ENCODE measurements at regions not wholly inside any gene's neighbourhood (a gene's known extent, or its start where the extent isn't known, plus 50 kb on each side); places are given as distances from the start of the nearest gene placed in this dataset.

DNA sequence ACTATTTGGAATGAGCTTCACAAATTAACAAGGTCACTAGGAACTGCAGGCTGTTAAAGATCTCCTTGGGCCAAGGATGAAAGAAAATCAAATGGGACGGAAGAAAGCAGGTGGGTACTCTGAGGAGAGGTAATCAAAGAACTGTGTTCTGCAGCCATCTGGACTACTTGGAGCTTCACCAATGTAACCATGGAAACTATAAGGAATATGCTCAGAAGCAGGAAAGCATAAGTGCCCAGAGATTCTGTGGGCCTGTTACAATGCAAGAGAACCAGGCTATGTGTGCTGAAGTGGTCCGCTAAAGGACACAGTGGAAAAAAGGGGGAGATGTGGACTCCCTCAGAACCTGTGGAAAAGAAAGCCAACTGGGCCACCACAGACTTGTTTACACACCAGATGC, 238.5 kb downstream of the PTGER3 start:
- TF ChIP-seq TAF1 (IDR thresholded peaks at IDR 0.05; ENCODE audit: low read depth) (no peak), EP300 (IDR thresholded peaks at IDR 0.05; ENCODE audit: borderline replicate concordance) (no peak), ZBTB7A (IDR thresholded peaks at IDR 0.05; ENCODE audit: low read depth) (no peak), YY1 (IDR thresholded peaks at IDR 0.05; ENCODE audit: low read depth) (no peak), TEAD4 (IDR thresholded peaks at IDR 0.05) (no peak), FOXM1 (IDR thresholded peaks at IDR 0.05; ENCODE audit: borderline replicate concordance, low read depth) (no peak), NFIC (IDR thresholded peaks at IDR 0.05) (no peak), CREB1 (IDR thresholded peaks at IDR 0.05; ENCODE audit: low read depth) (no peak), RAD21 (IDR thresholded peaks at IDR 0.05; ENCODE audit: low read depth) (no peak), EGR1 (IDR thresholded peaks at IDR 0.05) (no peak), CEBPB (IDR thresholded peaks at IDR 0.05) (no peak), TCF12 (IDR thresholded peaks at IDR 0.05; ENCODE audit: low read depth) (no peak)
- TF ChIP-seq, protein P1, sequence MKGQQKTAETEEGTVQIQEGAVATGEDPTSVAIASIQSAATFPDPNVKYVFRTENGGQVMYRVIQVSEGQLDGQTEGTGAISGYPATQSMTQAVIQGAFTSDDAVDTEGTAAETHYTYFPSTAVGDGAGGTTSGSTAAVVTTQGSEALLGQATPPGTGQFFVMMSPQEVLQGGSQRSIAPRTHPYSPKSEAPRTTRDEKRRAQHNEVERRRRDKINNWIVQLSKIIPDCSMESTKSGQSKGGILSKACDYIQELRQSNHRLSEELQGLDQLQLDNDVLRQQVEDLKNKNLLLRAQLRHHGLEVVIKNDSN (IDR thresholded peaks at IDR 0.05), result no peak
- TF ChIP-seq, protein P2, sequence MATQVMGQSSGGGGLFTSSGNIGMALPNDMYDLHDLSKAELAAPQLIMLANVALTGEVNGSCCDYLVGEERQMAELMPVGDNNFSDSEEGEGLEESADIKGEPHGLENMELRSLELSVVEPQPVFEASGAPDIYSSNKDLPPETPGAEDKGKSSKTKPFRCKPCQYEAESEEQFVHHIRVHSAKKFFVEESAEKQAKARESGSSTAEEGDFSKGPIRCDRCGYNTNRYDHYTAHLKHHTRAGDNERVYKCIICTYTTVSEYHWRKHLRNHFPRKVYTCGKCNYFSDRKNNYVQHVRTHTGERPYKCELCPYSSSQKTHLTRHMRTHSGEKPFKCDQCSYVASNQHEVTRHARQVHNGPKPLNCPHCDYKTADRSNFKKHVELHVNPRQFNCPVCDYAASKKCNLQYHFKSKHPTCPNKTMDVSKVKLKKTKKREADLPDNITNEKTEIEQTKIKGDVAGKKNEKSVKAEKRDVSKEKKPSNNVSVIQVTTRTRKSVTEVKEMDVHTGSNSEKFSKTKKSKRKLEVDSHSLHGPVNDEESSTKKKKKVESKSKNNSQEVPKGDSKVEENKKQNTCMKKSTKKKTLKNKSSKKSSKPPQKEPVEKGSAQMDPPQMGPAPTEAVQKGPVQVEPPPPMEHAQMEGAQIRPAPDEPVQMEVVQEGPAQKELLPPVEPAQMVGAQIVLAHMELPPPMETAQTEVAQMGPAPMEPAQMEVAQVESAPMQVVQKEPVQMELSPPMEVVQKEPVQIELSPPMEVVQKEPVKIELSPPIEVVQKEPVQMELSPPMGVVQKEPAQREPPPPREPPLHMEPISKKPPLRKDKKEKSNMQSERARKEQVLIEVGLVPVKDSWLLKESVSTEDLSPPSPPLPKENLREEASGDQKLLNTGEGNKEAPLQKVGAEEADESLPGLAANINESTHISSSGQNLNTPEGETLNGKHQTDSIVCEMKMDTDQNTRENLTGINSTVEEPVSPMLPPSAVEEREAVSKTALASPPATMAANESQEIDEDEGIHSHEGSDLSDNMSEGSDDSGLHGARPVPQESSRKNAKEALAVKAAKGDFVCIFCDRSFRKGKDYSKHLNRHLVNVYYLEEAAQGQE (IDR thresholded peaks at IDR 0.05; ENCODE audit: low read depth), result no peak
- TF ChIP-seq, protein P3, sequence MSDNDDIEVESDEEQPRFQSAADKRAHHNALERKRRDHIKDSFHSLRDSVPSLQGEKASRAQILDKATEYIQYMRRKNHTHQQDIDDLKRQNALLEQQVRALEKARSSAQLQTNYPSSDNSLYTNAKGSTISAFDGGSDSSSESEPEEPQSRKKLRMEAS (IDR thresholded peaks at IDR 0.05), result no peak

DNA sequence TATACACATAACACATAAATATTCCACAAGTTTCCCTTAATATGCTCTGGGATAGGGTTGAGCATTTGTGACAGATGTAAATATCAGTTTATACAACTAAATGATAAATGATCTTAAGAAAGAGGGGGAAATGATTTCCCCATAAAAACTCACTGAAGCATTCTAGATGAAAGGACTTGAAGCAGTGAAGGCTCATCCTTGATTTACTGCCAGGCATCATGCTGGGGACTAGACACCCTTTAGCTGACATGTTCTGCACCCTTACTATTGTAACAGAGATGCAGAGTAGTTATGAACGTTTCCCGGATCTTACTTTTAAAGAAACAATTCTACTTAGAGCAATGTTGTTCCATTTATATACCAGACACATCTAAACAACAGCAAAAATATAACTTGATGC, 235.8 kb downstream of the PTGER3 start:
- TF ChIP-seq RAD21 (IDR thresholded peaks at IDR 0.05; ENCODE audit: low read depth) (no peak), EGR1 (IDR thresholded peaks at IDR 0.05) (no peak)

DNA sequence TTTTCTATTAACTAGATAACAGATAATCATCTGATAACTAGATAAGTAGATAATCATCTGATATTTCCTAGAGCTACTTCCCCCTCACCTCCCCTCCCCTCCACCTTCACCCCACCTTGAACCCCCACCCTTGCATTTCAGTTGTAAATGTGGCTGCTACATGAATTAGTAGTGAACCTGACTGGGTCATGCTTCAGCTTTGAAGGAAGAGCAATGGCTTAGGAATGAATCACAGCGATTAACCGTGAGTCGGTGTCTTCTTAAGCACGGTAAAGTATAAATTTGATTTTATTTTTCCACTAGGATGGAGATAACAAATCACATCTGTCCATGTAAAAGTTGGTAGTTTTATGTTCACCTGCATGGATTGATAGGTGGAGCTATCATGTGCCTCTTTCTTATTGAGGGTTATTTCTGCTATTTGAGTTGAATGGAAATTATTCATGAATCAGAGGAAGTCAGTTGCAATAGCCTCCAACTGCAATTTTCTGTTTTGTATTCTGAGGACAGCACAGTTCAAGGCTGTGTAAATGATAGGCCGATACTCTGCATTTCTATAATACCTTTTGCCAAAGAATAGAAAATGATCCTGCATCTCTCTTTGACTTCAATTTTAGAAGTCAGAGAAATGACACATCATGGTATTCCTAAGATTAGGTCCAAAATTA, 235.0 kb downstream of the PTGER3 start:
- TF ChIP-seq ZBTB7A (IDR thresholded peaks at IDR 0.05; ENCODE audit: low read depth) (no peak), YY1 (IDR thresholded peaks at IDR 0.05; ENCODE audit: low read depth) (no peak), TEAD4 (IDR thresholded peaks at IDR 0.05) (no peak), NFIC (IDR thresholded peaks at IDR 0.05) (no peak), FOXM1 (IDR thresholded peaks at IDR 0.05; ENCODE audit: borderline replicate concordance, low read depth) (no peak), EGR1 (IDR thresholded peaks at IDR 0.05) (no peak), TCF12 (IDR thresholded peaks at IDR 0.05; ENCODE audit: low read depth) (no peak), RAD21 (IDR thresholded peaks at IDR 0.05; ENCODE audit: low read depth) (no peak), EP300 (IDR thresholded peaks at IDR 0.05; ENCODE audit: borderline replicate concordance) (no peak), CREB1 (IDR thresholded peaks at IDR 0.05; ENCODE audit: low read depth) (no peak), TAF1 (IDR thresholded peaks at IDR 0.05; ENCODE audit: low read depth) (no peak), CEBPB (IDR thresholded peaks at IDR 0.05) (no peak)
- TF ChIP-seq, protein P2 (IDR thresholded peaks at IDR 0.05; ENCODE audit: low read depth), result no peak
- TF ChIP-seq, protein P1 (IDR thresholded peaks at IDR 0.05), result no peak
- TF ChIP-seq, protein P3 (IDR thresholded peaks at IDR 0.05), result no peak

DNA sequence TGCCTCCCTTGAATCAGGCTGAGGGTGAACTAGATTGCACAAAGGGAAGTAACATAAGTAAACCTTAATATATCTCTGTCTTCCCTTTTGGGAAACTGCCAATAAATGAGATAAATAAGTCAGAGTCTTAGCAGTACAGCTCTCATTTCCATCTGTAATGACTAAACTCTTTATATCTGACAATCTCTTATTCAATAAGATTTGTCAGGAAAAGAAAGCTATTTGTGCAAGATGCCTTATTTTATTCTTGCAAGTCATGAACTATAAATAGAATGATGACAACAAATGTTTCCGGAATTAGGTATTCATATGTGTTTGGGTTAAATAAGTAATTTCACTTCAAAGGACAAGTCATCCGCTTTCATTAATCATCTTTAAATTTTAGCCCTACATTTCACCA, 229.2 kb downstream of the PTGER3 start:
- TF ChIP-seq EGR1 (IDR thresholded peaks at IDR 0.05) (no peak), FOXM1 (IDR thresholded peaks at IDR 0.05; ENCODE audit: borderline replicate concordance, low read depth) (no peak), EP300 (IDR thresholded peaks at IDR 0.05; ENCODE audit: borderline replicate concordance) (no peak)
- TF ChIP-seq, protein P2 (IDR thresholded peaks at IDR 0.05; ENCODE audit: low read depth), result no peak

DNA sequence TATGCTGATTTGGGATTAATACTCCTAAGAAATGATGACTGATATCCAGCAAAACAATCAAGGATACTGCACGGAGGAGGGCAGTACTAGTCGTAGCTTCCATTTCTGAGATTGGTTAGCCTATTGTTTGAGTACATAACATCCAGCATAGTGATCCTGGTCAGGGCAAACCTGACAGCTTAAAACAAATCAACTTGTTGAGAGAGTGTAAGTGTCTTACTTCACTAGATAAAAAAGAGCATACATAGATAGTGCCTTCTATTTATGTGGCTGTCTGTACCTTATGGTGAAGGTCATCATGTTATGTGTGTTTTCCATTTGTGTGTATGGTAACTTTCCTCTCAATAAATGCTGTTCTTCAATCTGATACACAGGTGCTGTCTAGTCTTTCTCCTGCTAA, 228.4 kb downstream of the PTGER3 start:
- TF ChIP-seq EGR1 (IDR thresholded peaks at IDR 0.05) (no peak), CEBPB (IDR thresholded peaks at IDR 0.05) (no peak), YY1 (IDR thresholded peaks at IDR 0.05; ENCODE audit: low read depth) (no peak), RAD21 (IDR thresholded peaks at IDR 0.05; ENCODE audit: low read depth) (no peak), CREB1 (IDR thresholded peaks at IDR 0.05; ENCODE audit: low read depth) (no peak), EP300 (IDR thresholded peaks at IDR 0.05; ENCODE audit: borderline replicate concordance) (no peak), ZBTB7A (IDR thresholded peaks at IDR 0.05; ENCODE audit: low read depth) (no peak), TCF12 (IDR thresholded peaks at IDR 0.05; ENCODE audit: low read depth) (no peak), NFIC (IDR thresholded peaks at IDR 0.05) (no peak), FOXM1 (IDR thresholded peaks at IDR 0.05; ENCODE audit: borderline replicate concordance, low read depth) (no peak), TEAD4 (IDR thresholded peaks at IDR 0.05) (no peak), TAF1 (IDR thresholded peaks at IDR 0.05; ENCODE audit: low read depth) (no peak)
- TF ChIP-seq, protein P1 (IDR thresholded peaks at IDR 0.05), result no peak
- TF ChIP-seq, protein P3 (IDR thresholded peaks at IDR 0.05), result no peak
- TF ChIP-seq, protein P2 (IDR thresholded peaks at IDR 0.05; ENCODE audit: low read depth), result no peak
